GM10266 (cell line): ENCODE measurements at regions not wholly inside any gene's neighbourhood (a gene's known extent, or its start where the extent isn't known, plus 50 kb on each side); places are given as distances from the start of the nearest gene placed in this dataset.

Experiments used
- DNase-seq: peaks from one replicate; pipeline ENCODE4 v3.0.0; 2012; ENCODE audit errors: extremely low spot score
- CTCF ChIP-seq: IDR thresholded peaks from 2 replicates; pipeline ENCODE4 v1.5.1; 2012; ENCODE audit warnings: mild to moderate bottlenecking, low read depth; ENCODE audit not compliant: control insufficient read depth, insufficient read depth; ENCODE audit errors: missing control alignments

GRCh38 chr2:167833294-167833693, 414.1 kb downstream of the STK39 start:
- no peak for DNase-seq
- no peak for TF ChIP-seq CTCF

GRCh38 chr2:167832868-167833287, 414.5 kb downstream of the STK39 start:
- DNase-seq = no peak
- TF ChIP-seq CTCF = no peak

- TF ChIP-seq CTCF = no peak
- no peak for DNase-seq
These were observed 419.9 kb downstream of the STK39 start for GRCh38 chr2:167827352-167828097.

GRCh38 chr2:167826906-167827305, 420.5 kb downstream of the STK39 start:
- no peak for DNase-seq
- no peak for TF ChIP-seq CTCF

- DNase-seq = no peak
- TF ChIP-seq CTCF = no peak
These were observed 421.7 kb downstream of the STK39 start for GRCh38 chr2:167825664-167826063.

GRCh38 chr2:167822690-167823465, 424.5 kb downstream of the STK39 start:
- DNase-seq = no peak
- TF ChIP-seq CTCF = no peak

GRCh38 chr2:167820488-167820887, 426.9 kb downstream of the STK39 start:
- TF ChIP-seq CTCF = no peak

More at GRCh38 chr2:167820488-167820887, 426.9 kb downstream of the STK39 start:
- no peak for DNase-seq
